ENCODE measurements at regions not wholly inside any gene's neighbourhood (a gene's known extent, or its start where the extent isn't known, plus 50 kb on each side); places are given as distances from the start of the nearest gene placed in this dataset.

DNA sequence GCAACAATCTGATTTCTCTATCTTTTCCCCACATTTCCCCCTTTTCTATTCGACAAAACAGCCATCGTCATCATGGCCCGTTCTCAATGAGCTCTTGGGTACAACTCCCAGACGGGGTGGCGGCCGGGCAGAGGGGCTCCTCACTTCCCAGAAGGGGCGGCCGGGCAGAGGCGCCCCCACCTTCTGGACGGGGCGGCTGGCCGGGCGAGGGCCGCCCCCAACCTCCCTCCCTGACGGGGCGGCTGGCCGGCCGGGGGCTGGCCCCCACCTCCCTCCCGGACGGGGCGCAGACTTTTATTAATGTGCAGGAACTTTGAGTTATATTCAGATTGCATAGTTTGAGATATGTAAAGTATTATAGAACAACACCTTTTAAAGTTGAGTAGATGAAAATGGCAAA lies 64.4 kb upstream of the HPGD start:
- WGBS (ENCODE audit: insufficient coverage, insufficient replicate concordance, low lambda C conversion rate, missing lambda C conversion rate), result 79% methylated on average over 21 of the region's 21 CpGs

DNA sequence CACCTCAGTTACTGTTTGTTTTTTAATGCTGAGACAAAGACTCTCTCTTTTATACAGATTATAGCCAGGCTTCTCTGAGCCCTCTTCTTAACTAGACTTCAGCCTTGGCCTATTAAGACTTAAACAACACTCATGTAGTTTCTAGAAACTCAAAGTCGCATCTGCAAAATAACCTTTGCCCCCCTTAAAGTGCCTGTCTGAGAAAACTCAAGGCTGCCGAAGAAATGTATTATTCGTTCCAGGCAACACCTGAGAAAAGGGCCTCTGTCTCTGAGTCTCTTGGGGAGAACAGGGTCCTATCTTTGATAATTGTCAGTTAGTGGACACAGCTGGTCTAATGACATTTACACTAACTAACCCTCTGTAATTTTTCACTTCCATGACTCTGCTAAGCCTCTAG lies 60.8 kb upstream of the HPGD start:
- no peaks in the 10 kb centered on the region; a peak in 1 of 4 replicates for H3K27me3 ChIP-seq (replicated peaks in 1 of 2; ENCODE audit: control insufficient read depth in 2 of 2, insufficient read depth in 2 of 2, low read length in 1 of 2)
- no peaks in the 10 kb centered on the region for H3K36me3 ChIP-seq (ENCODE audit: control insufficient read depth in 2 of 2, insufficient read depth in 2 of 2, low read length in 1 of 2)
- in situ Hi-C loops (cut with MboI), result no loop called here
- ChIA-PET RAD21 (ENCODE audit: unreplicated experiment) (no interaction called here), POLR2A (no interaction called here), SMC1A (ENCODE audit: uncharacterized antibody, unreplicated experiment) (no interaction called here), CTCF (no interaction called here)
- BruUV-seq (replicated peaks), result no TSS peak
- no peaks in the 10 kb centered on the region for H3K79me2 ChIP-seq (ENCODE audit: control insufficient read depth, insufficient read depth, low read length)
- H4K20me1 ChIP-seq (ENCODE audit: control insufficient read depth, insufficient read depth), result no peaks in the 10 kb centered on the region
- no peak overlapping the region for H3K4me3 ChIP-seq
- 72% methylated on average over 3 of the region's 3 CpGs for WGBS (ENCODE audit: insufficient coverage, insufficient replicate concordance, low lambda C conversion rate, missing lambda C conversion rate)
- ATAC-seq (no peak), FAIRE-seq (no peak), DNase-seq (ENCODE audit: low read depth, low spot score) (no peak)
- intact Hi-C loops (cut with micrococcal nuclease; ENCODE audit: unreplicated experiment), result no loop called here
- H3K4me2 ChIP-seq (ENCODE audit: control insufficient read depth, insufficient read depth), result no peak overlapping the region
- H3K27ac ChIP-seq (ENCODE audit: control insufficient read depth, insufficient read depth), result no peak overlapping the region
- no peak overlapping the region for H3K9ac ChIP-seq (ENCODE audit: control insufficient read depth, insufficient read depth, low read length)
- TF ChIP-seq HDAC6 (IDR thresholded peaks at IDR 0.05; ENCODE audit: unreplicated experiment), result no peak
- TF ChIP-seq ZZZ3 (IDR thresholded peaks at IDR 0.05; ENCODE audit: control insufficient read depth, insufficient read length, low read depth), result no peak
- TF ChIP-seq NFXL1 (IDR thresholded peaks at IDR 0.05; ENCODE audit: borderline replicate concordance), result no peak
- TF ChIP-seq NRF1 (conservative IDR thresholded peaks at IDR 0.05; ENCODE audit: low read depth, low read length), result no peak
- no peak for TF ChIP-seq STAT1 (conservative IDR thresholded peaks at IDR 0.05)
- TF ChIP-seq NBN (IDR thresholded peaks at IDR 0.05), result no peak
- no peak for TF ChIP-seq PAX8 (IDR thresholded peaks at IDR 0.05)
- TF ChIP-seq CBX5 (IDR thresholded peaks at IDR 0.05; ENCODE audit: low read depth), result no peak
- TF ChIP-seq ASH2L (IDR thresholded peaks at IDR 0.05; ENCODE audit: borderline replicate concordance, low read depth), result no peak
- no peak for TF ChIP-seq MEF2A (IDR thresholded peaks at IDR 0.05; ENCODE audit: insufficient read depth, low read depth, low read length)
- TF ChIP-seq SREBF1 (IDR thresholded peaks at IDR 0.05; ENCODE audit: low read length), result no peak
- H3K4me1 ChIP-seq (ENCODE audit: control insufficient read depth, insufficient read depth, low read length), result no peaks in the 10 kb centered on the region
- no peak overlapping the region for H2AFZ ChIP-seq (ENCODE audit: control insufficient read depth, low read depth, low read length)
- no peaks in the 10 kb centered on the region for H3K9me3 ChIP-seq (replicated peaks; ENCODE audit: control insufficient read depth, insufficient read depth, low read length)

More for the DNA sequence above, 64.4 kb upstream of the HPGD start:
- ATAC-seq, result no peak
- no peak for DNase-seq (ENCODE audit: low read depth, low spot score)
- H3K9me3 ChIP-seq (replicated peaks; ENCODE audit: control insufficient read depth, insufficient read depth, low read length), result no peaks in the 10 kb centered on the region
- H2AFZ ChIP-seq (ENCODE audit: control insufficient read depth, low read depth, low read length), result no peak overlapping the region
- RAD21 ChIA-PET (ENCODE audit: unreplicated experiment), result no interaction called here
- POLR2A ChIA-PET, result no interaction called here
- no peaks in the 10 kb centered on the region for H3K79me2 ChIP-seq (ENCODE audit: control insufficient read depth, insufficient read depth, low read length)
- intact Hi-C loops (cut with micrococcal nuclease; ENCODE audit: unreplicated experiment) (no loop called here), in situ Hi-C loops (cut with MboI) (no loop called here)
- TF ChIP-seq NR2F1 (conservative IDR thresholded peaks at IDR 0.05) (no peak), NR2C2 (IDR thresholded peaks at IDR 0.05; ENCODE audit: borderline replicate concordance, control insufficient read depth, insufficient read length, low read depth) (no peak), POLR2AphosphoS5 (IDR thresholded peaks at IDR 0.05; ENCODE audit: low read length) (no peak)
- H3K4me2 ChIP-seq (ENCODE audit: control insufficient read depth, insufficient read depth), result no peak overlapping the region
- CTCF ChIA-PET, result no interaction called here
- no peak overlapping the region for H3K4me3 ChIP-seq
- no peaks in the 10 kb centered on the region; a peak in 1 of 4 replicates for H3K27me3 ChIP-seq (replicated peaks in 1 of 2; ENCODE audit: control insufficient read depth in 2 of 2, insufficient read depth in 2 of 2, low read length in 1 of 2)
- no peaks in the 10 kb centered on the region for H4K20me1 ChIP-seq (ENCODE audit: control insufficient read depth, insufficient read depth)
- SMC1A ChIA-PET (ENCODE audit: uncharacterized antibody, unreplicated experiment), result no interaction called here
- BruUV-seq (replicated peaks), result no TSS peak
- no peaks in the 10 kb centered on the region for H3K36me3 ChIP-seq (ENCODE audit: control insufficient read depth in 2 of 2, insufficient read depth in 2 of 2, low read length in 1 of 2)
- FAIRE-seq, result no peak
- H3K9ac ChIP-seq (ENCODE audit: control insufficient read depth, insufficient read depth, low read length), result no peak overlapping the region
- H3K27ac ChIP-seq (ENCODE audit: control insufficient read depth, insufficient read depth), result no peak overlapping the region
- H3K4me1 ChIP-seq (ENCODE audit: control insufficient read depth, insufficient read depth, low read length), result no peaks in the 10 kb centered on the region

All from GM12878 (cell line).